Superior temporal gyrus (tissue), 1 donor: ENCODE measurements at regions not wholly inside any gene's neighbourhood (a gene's known extent, or its start where the extent isn't known, plus 50 kb on each side); places are given as distances from the start of the nearest gene placed in this dataset.
"Not testable (repeated sequence)": the region's sequence is repeated elsewhere in the genome, so short reads cannot be mapped to it uniquely, and the experiment has no call there.

ENCODE experiments used
- DNase-seq: peaks from one replicate; pipeline ENCODE4 v3.0.0-alpha.2; 2016; ENCODE audit errors: extremely low spot score

- peak; percentile 29 for DNase-seq
Observed at GRCh38 chr14:21846227-21846885, 172.7 kb upstream of the OR4E1 start.

GRCh38 chr14:21840765-21841164 is 167.1 kb upstream of the OR4E1 start:
- DNase-seq, result no peak

DNA sequence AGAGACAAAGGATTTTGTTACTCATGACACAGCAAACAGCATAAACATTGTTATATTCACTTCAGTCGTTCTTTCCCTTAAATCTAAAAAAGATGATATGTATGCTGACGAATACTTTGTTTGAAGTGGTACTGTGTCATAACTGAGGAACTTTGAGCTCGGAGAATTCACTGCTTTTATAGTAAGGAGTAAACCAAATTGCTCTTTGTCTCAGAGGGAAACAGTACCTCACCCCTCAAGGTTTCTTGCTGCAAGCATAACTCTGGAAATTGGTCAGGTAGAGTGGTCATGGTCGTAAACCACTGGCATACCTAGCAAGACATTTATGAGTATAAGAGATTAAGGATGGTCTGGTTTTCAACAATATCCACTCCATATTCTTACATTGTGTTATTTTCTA is 160.2 kb upstream of the OR4E1 start:
- no peak for DNase-seq

DNA sequence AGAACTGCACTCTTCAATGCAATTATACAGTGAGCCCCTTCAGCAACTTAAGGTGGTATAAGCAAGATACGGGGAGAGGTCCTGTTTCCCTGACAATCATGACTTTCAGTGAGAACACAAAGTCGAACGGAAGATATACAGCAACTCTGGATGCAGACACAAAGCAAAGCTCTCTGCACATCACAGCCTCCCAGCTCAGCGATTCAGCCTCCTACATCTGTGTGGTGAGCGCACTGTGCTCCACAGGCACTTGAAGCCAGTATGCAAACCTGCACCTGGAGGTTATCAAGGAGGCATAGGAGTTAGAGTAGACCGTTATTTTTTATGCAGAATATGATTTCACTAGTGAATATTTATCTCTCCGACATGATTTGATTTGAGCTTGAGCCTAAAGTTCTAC is 152.2 kb upstream of the OR4E1 start:
- no peak for DNase-seq

- DNase-seq, result peak; percentile 18
Observed at GRCh38 chr14:21825149-21825743, 151.6 kb upstream of the OR4E1 start.

GRCh38 chr14:21822109-21822508 is 148.5 kb upstream of the OR4E1 start:
- no peak for DNase-seq

DNA sequence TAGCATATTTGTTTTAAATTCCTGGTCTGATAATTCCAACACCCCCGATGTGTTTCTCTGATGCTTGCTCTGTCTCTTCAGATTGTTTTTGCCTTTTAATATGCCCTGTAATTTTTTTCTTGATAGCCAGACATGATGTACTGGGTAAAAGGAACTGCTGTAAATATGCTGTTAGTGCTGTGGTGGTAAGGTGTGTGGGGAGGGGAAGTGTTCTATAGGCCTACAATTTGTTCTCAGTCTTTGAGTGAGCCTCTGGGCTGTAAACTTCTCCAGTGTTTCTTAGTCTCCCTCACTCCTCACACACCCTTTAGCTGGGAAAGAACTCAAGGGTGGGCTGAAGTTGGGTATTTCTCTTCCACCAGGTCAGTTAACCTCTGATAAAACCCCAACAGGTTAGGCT is 147.0 kb upstream of the OR4E1 start:
- DNase-seq, result no peak

GRCh38 chr14:21819891-21820290 is 146.3 kb upstream of the OR4E1 start:
- DNase-seq, result not testable (repeated sequence)

GRCh38 chr14:21817010-21817409 is 143.4 kb upstream of the OR4E1 start:
- not testable (repeated sequence) for DNase-seq

- DNase-seq, result no peak
Observed at GRCh38 chr14:21807975-21808374, 134.4 kb upstream of the OR4E1 start.

- no peak for DNase-seq
Observed at GRCh38 chr14:21804981-21805380, 131.4 kb upstream of the OR4E1 start.

GRCh38 chr14:21802441-21802840 is 128.8 kb upstream of the OR4E1 start:
- peak; percentile 76 for DNase-seq

DNA sequence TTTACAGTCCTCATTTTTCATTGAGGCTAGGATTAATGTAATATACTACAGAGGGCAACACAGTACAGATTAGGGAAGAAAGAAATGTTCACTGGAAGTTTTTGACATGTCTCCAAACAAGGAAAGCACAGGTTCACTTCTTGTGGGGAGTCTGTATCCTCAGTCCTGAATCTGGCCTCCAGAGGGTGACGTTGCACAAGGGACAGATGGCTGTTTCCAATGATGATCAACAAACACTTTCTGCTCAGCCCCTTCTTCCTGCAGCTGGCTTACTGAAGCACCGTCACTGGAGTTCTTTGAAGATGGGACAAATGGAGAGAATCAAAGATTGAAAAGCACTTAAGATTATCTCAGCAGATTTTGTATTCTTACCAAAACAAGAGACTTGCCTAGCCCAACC is 123.3 kb upstream of the OR4E1 start:
- no peak for DNase-seq

DNA sequence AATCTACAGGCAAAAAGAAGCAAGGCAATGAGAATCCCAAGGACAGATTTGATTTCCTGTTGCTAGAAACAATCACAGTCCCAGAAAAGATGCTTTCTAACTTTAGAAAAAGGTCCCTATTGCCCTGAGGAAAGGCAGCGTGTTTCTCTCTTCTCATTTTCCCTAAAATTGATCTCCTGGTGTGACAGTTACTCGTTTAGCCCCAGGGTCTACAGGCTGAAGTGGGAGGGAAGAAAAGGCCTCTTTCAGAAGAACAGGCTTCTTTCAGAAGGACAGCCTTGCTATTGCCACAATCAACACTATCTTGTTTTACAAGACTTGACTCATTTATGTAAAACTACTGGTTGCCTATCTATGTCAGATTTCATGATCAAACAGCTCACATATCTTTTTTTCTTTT is 121.8 kb upstream of the OR4E1 start:
- no peak for DNase-seq

- no peak for DNase-seq
Observed at GRCh38 chr14:21791749-21792148, 118.1 kb upstream of the OR4E1 start.

DNA sequence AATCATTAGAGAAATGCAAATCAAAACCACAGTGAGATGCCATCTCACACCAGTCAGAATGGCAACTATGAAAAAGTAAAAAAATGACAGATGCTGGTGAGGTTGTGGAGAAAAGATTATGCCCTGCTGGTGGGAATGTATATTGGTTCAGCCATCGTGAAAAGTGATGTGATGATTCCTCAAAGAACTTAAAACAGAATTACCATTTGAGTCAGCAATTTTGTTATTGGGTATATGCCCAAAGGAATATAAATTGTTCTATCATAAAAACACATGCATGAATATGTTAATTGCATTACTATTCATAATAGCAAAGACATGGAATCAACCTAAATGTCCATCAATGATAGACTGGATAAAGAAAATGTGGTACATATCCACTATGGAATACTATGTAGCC is 115.1 kb upstream of the OR4E1 start:
- DNase-seq, result not testable (repeated sequence)

DNA sequence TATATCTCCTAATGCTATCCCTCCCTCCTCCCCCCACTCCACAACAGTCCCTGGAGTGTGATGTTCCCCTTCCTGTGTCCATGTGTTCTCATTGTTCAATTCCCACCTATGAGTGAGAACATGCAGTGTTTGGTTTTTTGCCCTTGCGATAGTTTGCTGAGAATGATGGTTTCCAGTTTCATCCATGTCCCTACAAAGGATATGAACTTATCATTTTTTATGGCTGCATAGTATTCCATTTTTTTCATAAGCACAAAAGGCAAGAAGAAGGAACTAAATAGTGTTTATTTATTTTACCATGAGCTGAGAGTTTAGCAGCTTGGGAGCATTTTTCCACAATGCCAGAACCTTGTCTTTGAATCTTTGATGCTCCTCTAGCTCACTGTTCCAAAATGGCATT is 113.6 kb upstream of the OR4E1 start:
- DNase-seq, result not testable (repeated sequence)

GRCh38 chr14:21781543-21781942 is 107.9 kb upstream of the OR4E1 start:
- no peak for DNase-seq

DNA sequence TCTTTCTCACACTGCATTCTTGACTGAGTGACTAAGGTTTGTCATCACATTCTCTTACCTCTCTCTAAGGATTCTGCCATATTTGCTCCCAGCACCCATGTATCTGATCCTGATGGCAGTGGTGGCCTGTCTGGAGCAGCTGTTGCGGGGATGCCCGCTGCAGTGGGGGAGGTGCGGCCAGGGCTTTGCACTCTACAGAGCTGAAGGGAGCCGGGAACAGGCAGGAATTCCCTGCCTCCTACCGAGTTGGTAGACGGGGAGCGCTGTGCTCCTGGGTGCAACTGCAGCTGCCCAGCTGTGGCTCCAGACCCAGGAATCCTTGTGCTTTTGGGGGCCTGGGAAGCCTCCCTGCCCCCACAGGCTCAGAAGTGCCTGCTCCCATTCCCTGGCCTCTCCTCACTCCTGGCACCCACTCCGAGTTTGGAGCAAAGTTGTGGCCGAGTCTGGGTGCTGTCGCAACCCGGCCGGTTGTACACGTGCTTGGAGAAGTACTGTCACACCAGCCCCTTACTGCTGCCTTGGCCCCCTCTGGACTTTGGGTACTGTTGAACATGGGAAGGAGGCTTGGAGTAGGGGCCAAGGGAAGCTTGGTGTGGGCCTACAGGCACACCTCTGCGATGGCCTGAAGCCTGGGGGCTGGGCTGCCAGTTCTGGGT is 106.9 kb upstream of the OR4E1 start:
- no peak for DNase-seq

GRCh38 chr14:21771671-21772070 is 98.1 kb upstream of the OR4E1 start:
- DNase-seq, result no peak

DNA sequence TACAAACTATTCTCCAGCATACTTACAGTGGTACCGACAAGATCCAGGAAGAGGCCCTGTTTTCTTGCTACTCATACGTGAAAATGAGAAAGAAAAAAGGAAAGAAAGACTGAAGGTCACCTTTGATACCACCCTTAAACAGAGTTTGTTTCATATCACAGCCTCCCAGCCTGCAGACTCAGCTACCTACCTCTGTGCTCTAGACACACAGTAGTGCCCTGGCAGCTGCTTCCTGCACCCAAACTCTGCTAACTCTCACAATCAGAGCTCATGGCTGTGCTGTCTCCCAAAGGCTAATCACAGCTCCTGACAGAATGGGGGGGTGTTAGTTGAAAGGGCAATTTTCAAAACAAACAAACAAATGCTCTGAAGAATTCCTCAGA is 95.2 kb upstream of the OR4E1 start:
- DNase-seq, result no peak

DNA sequence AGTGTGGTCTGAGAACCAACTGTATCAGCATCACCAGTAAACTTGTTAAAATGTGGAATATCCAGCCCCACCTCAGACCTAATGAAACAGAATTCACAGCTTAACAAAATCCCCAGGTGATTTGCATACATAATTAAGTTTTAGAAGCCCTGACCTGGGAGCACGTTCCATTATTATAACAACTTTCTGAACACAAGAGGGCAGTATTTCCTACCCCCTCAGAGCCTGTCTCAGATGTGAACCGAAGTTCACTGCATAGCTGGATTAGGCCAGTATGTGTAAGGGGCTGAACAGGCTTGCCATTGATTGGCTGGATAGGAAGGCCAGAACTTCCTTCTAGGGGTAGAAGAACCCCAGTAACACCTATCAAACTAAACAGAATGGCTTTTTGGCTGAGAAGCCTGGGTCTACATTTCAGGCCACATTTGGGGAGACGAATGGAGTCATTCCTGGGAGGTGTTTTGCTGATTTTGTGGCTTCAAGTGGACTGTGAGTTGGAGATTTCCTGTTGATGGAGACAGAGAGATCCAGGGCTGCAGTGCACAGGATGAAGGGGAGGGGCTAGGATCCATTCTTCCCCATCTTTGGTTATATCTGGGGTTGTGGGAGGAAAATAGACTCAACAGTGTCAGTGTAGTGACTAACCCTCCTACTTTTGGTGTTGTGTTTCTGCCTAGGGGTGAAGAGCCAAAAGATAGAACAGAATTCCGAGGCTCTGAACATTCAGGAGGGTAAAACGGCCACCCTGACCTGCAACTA is 94.7 kb upstream of the OR4E1 start:
- no peak for DNase-seq

DNA sequence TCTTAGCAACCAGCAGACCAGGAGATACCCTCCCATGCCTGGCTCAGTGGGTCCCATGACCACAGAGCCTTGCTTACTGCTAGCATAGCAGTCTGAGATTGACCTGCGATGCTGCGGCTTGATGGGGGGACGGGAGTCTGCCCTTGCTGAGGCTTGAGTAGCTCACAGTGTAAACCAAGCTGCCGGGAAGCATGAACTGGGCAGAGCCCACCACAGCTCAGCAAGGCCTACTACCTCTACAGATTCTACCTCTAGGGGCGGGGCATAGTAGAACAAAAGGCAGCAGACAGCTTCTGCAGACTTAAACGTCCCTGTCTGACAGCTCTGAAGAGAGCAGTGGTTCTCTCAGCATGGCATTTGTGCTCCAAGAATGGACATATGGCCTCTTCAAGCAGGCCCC is 86.7 kb upstream of the OR4E1 start:
- DNase-seq, result not testable (repeated sequence)
